22Rv1 (cell line): ENCODE measurements at regions not wholly inside any gene's neighbourhood (a gene's known extent, or its start where the extent isn't known, plus 50 kb on each side); places are given as distances from the start of the nearest gene placed in this dataset.
"Not testable (repeated sequence)": the region's sequence is repeated elsewhere in the genome, so short reads cannot be mapped to it uniquely, and the experiment has no call there.

ENCODE experiments used
- ZFX ChIP-seq: fragments of 450-650 bp; IDR thresholded peaks from 2 replicates; pipeline ENCODE4 v1.6.1; 2017; ENCODE audit warnings: antibody characterized with exemption, borderline replicate concordance
- TF ChIP-seq, protein P1 (sequence below): fragments of 450-650 bp; IDR thresholded peaks from 2 replicates; pipeline ENCODE4 v1.5.1; 2017; ENCODE audit warnings: mild to moderate bottlenecking

- TF ChIP-seq, protein P1, sequence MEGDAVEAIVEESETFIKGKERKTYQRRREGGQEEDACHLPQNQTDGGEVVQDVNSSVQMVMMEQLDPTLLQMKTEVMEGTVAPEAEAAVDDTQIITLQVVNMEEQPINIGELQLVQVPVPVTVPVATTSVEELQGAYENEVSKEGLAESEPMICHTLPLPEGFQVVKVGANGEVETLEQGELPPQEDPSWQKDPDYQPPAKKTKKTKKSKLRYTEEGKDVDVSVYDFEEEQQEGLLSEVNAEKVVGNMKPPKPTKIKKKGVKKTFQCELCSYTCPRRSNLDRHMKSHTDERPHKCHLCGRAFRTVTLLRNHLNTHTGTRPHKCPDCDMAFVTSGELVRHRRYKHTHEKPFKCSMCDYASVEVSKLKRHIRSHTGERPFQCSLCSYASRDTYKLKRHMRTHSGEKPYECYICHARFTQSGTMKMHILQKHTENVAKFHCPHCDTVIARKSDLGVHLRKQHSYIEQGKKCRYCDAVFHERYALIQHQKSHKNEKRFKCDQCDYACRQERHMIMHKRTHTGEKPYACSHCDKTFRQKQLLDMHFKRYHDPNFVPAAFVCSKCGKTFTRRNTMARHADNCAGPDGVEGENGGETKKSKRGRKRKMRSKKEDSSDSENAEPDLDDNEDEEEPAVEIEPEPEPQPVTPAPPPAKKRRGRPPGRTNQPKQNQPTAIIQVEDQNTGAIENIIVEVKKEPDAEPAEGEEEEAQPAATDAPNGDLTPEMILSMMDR = not testable (repeated sequence)
- TF ChIP-seq ZFX = not testable (repeated sequence)
These were observed 123.6 kb upstream of the ERRFI1 start for GRCh38 chr1:8149756-8150155.
